ENCODE measurements at regions not wholly inside any gene's neighbourhood (a gene's known extent, or its start where the extent isn't known, plus 50 kb on each side); places are given as distances from the start of the nearest gene placed in this dataset.

DNA sequence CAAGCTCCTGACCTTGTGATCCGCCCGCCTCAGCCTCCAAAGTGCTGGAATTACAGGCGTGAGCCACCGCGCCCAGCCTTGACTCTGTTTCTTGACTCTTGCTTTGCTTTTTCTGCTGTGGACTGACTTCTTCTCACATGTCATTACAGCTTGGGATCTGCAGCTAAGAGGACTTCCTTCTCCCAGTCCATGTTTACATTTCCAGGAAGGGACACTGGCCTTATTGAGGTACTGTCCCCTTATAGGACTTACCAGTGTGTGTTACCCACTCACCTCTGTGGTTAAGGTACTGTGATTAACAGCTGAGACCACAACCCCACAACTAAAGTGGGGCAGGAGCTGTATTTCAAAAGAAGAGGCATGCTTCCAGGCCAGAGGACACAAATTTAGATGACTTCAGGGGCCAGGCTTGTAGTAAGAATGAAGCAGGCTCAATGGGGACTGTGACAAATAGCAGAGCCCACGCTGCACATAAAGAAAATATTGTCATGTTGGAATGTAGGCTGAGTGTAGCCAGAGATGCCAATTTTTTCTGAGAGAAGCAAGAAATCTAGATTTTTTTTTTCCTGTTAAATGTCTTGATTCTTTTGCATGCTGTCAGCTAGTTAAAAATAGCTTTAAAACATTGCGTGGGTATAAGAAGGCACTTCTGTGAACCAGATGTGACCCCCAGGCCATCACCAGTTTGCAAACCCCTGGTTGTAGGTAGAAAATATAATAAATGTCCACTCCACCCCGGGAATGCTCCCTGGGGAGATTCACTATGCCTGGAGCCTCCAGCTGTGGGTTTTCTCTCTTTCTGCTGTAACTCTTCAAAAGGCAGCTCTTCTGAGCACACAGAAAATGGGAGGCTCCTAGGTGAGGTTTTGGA, 75.0 kb downstream of the PTPDC1 start:
- no peak for DNase-seq (ENCODE audit: low read depth)

DNA sequence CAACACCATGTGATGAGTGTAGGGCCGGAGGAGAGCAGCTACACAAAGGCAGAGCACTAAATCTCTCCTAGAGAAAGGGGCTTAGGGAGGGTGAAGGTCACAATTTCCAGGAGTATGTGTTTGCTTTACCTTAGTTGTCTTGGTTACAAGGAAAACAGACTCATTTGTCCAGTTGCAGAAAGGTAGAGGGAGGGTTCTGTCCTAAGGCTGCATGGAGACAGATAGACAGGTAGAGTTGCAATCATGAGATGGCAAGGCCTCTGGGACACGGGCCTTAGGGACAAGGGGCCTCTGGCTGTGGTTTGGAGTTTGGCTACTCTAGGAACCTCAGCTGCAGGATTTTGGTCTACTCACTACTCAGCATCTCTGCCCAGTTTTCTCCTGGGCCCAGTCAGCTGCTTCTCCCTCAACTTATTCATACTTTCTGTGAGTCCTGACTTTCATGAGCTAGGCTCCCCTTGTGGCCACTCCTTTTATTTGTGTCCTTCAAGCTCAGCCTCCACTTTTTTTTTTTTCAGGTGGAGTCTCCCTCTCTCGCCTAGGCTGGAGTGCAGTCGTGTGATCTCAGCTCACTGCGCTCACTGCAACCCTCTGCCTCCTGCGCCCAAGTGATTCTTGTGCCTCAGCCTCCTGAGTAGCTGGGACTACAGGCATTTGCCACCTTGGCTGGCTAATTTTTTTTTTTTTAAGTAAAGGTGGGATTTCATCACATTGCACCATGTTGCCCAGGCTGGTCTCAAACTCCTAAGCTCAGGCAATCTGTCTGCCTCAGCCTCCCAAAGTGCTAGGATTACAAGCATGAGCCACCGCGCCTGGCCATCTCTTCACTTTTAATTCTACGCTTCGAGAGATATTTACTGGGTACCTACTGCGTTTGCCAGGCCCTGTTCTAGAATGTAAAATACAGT, 76.6 kb downstream of the PTPDC1 start:
- DNase-seq (ENCODE audit: low read depth), result no peak

DNA sequence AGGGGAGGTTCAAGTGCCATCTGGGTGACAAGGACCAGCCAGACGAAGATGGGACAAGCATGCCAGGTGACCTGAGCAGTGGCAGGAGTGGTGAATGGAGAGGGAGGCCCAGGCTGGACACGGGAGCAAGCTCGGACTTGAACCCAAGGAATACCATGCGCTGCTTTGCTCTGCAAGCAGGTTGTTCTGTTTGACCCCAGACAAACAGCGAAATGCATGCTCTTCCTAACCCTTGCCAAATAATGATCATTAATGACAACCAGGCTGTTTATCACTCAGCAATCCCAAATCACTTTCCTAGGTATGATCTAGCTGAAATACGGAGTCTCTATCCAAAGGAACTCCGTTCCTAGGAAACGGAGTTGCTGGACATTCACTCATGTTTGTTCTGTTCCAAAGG, 77.4 kb downstream of the PTPDC1 start:
- no peak for DNase-seq (ENCODE audit: low read depth)

GRCh38 chr9:94164806-94165549, 80.7 kb downstream of the PTPDC1 start:
- DNase-seq (ENCODE audit: low read depth), result no peak

- DNase-seq (ENCODE audit: low read depth), result peak; percentile 96
Measured at GRCh38 chr9:94165592-94166235, 81.5 kb downstream of the PTPDC1 start.

DNA sequence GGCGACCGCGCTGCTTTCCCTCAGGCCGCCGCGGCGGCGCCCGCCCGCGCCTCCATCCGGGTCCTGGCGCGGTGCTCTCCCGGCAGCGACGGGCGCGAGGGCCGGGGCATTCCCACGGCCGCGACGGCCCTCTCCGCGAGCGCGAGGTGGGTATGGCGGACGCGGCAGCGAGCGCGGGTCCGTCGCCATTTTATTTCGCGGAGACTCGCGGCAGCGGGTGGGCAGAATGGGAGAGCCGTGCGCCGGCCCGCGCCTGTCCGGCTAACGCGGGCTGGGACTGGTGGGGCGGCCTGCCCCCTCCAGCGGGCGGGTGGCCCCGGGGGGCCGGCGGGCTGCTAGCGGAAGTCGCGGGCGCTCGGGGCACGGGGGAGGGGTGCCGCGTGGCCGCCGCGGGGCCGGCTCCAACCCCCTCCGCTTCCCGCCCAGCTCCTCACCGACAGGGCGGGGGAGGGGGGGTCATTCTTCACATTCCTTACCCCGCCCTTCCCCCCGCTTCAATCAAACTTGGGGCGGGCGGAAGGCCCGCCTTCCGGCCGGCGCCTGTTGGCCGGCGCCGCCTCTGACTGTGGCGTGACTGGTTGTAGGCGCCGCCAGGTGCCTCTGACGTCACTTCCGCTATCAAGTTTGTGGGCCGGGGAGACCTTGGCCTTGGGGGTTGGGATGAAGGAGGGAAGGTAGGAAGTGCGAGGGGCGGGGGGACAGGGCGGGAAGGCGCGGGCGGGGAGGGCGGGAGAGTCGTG, 82.1 kb downstream of the PTPDC1 start:
- DNase-seq (ENCODE audit: low read depth), result peak; percentile 92

DNA sequence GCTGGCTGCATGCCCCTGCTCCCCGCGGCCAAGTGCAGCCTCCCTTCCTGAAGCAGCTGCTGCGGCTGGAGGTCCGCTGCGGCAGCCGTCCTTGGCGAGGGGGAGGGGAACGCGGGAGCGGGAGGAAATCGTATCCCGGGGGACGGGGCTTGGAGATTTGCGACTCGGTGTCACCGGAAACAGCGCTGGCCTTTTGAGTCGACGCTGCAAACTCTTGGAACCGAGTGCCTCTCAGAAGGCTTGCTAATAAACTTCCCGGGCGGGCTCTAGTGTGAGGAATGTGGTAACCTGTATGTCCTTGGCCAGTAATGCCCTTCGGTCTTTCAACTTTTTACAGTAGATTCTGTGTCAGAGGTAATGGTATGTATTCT, 82.7 kb downstream of the PTPDC1 start:
- no peak for DNase-seq (ENCODE audit: low read depth)

DNA sequence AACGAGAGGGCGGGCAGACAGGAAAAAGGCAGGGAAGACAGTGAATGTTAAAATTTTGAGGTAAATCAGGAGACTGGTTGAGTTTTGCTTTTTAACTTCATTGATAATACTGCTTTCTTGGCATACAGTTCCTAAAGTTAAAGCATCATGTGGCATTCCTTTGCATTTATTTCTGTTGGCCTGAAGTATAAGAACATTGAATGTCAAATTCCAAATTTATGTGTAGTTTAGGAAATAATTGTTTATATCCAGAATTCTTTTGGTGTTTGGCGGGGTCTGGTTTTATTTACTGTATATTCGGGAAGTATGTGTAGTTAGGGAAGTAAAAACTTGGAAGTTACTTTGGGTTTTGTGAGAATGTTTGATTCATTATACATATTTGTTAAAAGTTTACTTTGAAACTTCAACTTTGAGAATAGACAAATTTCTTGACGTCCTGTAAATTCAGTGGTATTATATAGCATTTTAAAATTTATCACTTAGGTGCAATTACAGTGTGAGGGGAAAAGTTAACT, 83.2 kb downstream of the PTPDC1 start:
- no peak for DNase-seq (ENCODE audit: low read depth)

DNA sequence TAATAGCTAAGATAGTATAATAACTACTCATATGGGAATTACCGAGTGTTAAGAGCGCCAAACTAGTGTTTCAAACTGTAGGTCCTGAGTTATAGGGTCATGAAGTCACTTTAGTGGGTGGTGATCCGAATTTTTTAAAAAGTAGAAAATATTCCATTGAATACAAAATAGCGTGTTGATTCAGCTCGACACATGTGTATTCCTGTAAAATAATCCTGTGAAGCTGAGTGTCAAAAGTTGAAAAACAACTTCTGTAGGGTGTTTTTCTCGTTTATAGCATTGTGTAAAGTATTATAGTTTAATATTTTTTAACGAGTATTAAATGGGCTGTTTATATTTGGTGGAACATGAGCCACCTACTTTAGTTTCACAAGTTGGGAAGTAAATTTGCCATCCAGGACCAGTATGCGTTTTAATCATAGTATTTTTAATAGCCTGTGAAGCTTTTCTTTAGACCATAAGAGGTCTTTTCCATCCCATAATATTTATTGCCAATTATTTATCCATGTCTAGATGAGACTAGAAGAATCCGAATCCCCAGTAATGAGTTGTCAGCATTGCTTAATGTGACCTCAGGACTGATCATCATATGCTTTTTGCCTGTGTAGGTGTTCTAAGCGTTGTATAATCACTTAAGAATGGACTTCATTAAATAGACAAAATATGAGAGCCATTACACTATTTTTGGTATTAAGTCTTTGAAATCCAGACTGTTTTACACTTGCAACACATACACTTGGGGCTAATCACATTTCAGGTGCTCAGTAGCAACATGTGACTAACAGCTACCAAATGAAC, 84.1 kb downstream of the PTPDC1 start:
- DNase-seq (ENCODE audit: low read depth), result no peak

- no peak for DNase-seq (ENCODE audit: low read depth)
Measured at GRCh38 chr9:94169968-94170367, 85.7 kb downstream of the PTPDC1 start.

- peak; percentile 31 for DNase-seq (ENCODE audit: low read depth)
Measured at GRCh38 chr9:94173632-94174031, 85.5 kb upstream of the ZNF169 start.

DNA sequence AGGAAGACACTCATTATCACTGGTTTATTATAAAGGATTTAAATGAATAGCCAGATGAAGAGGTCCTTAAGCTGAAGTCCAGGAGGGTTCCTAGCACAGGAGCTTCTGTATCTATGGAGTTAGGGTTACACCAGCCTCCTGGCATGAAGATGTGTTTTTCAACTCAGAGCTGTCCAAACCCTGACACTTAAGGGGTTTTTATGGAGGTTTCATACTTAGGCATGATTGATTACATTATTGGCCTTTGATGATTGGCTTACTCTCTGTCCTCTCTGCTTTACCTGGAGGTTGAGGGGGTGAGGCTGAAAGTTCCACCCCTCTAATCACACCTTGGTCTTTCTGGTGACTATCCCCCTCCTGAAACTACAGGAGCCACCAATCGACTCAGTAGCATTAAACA, 84.9 kb upstream of the ZNF169 start:
- DNase-seq (ENCODE audit: low read depth), result no peak

GRCh38 chr9:94175669-94176068, 83.4 kb upstream of the ZNF169 start:
- DNase-seq (ENCODE audit: low read depth), result no peak

DNA sequence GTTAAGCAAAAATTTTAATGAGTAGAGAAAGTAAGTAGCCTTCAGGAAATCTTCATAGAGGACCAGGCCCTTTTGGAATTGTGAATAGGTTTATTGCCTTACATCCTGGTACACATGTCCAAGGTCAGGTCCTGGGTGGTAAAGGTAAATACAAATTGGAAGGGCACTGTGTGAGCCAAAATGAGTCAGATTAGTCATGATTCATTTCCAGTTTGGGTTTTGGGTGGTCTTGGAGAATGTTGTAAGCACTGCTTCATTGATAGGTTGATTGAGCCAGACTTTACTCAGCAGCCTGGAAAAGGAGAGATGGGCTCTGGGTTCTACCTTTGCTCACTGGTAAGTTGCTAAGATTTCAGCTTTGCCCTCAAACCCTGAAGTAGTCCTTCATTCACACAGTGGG, 82.5 kb upstream of the ZNF169 start:
- DNase-seq (ENCODE audit: low read depth), result no peak

- no peak for DNase-seq (ENCODE audit: low read depth)
Measured at GRCh38 chr9:94178927-94179326, 80.2 kb upstream of the ZNF169 start.

DNA sequence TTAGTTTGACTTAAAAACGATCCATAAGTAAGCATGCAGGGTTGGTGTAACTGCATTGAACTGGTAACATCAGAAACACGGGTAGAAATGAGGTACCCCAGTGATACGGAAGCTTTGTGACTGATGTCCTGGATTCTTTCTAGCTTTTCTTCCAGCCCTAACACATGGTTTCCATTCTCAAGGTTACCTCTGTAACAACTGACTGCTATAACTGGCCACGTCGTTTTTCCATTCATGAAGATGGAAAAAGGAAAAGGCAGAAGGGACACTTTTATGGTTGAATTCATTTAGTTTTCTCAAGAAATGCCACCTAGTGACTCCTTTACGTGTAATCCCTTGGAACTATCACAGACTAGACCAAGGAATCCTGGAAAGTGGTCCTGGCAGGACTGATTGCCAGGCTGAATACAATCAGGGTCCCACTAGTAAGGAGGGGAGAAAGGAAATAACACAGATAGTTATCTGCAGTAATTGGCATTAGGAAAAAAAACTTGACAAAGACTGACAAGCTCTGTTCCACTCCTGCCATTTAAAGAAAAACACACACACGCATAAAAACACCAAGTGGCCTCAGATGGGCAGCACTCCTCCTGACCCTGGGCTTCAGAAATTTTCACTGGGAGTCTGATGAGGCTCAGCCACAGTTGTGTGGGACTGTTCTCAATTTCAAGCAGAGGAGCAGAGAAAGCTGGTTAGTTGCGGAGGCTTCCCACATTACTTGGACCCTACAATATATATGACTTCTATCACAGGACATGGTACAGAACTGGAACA, 77.5 kb upstream of the ZNF169 start:
- DNase-seq (ENCODE audit: low read depth), result no peak

DNA sequence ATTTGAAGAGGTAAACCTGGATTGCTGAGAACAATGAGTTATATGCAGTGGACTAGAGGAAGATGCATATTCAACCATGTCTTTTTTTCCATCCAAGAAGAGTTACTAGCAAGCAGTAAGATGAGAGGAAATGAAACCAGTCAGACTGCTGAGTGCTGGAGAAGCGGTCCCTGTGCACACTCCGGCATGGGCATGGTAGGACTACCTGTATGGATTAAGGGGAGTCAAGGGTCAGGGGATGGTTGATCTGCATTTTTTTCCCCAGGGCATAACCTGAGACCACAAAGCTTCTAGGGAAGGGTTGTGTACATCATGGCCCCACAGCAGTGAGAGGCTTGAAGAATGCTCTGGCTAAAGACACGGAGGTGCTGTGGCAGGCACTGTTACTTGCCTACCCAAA, 76.6 kb upstream of the ZNF169 start:
- DNase-seq (ENCODE audit: low read depth), result no peak

- DNase-seq (ENCODE audit: low read depth), result no peak
Measured at GRCh38 chr9:94183240-94183999, 75.7 kb upstream of the ZNF169 start.

GRCh38 chr9:94188246-94188645, 70.9 kb upstream of the ZNF169 start:
- no peak for DNase-seq (ENCODE audit: low read depth)
